ENCODE measurements at regions not wholly inside any gene's neighbourhood (a gene's known extent, or its start where the extent isn't known, plus 50 kb on each side); places are given as distances from the start of the nearest gene placed in this dataset.
"Not testable (repeated sequence)": the region's sequence is repeated elsewhere in the genome, so short reads cannot be mapped to it uniquely, and the experiment has no call there.

DNA sequence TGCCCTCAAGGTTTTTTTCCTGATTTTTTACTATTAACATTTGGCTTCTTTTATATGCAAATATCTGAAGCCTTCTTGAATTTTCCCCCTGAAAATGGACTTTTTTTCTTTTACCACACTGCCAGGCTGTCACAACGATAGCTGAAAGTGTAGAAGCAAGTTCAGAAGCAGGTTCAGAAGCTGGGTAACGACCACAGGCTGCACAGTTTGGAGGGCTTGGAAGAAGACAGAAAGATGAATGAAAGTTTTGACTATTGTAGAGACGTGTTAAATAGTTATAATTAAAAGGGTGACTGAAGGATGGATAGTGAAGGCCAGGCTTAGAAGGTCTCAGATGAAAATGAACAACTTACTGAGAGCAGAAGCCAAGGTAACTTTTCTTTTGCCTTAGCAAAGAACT, 826.4 kb downstream of the FOXD4L5 start:
- H3F3A ChIP-seq (ENCODE audit: insufficient read depth, low read depth); POLR2A ChIA-PET (ENCODE audit: unreplicated experiment); H3K4me3 ChIP-seq; H3K27ac ChIP-seq; H2AFZ ChIP-seq; H3K4me1 ChIP-seq (replicated peaks; ENCODE audit: insufficient read depth); intact Hi-C loops (cut with micrococcal nuclease; ENCODE audit: unreplicated experiment); H3K4me2 ChIP-seq; H3K36me3 ChIP-seq (ENCODE audit: low read depth); H3K9me3 ChIP-seq (ENCODE audit: insufficient read depth, low read depth); BruUV-seq (replicated peaks); CTCF ChIA-PET; H3K9me2 ChIP-seq (ENCODE audit: insufficient read depth); DNase-seq; H3K79me2 ChIP-seq (ENCODE audit: low read depth); H4K20me1 ChIP-seq (ENCODE audit: insufficient read depth); H3K27me3 ChIP-seq (ENCODE audit: insufficient read depth, low read depth): not testable (repeated sequence)

DNA sequence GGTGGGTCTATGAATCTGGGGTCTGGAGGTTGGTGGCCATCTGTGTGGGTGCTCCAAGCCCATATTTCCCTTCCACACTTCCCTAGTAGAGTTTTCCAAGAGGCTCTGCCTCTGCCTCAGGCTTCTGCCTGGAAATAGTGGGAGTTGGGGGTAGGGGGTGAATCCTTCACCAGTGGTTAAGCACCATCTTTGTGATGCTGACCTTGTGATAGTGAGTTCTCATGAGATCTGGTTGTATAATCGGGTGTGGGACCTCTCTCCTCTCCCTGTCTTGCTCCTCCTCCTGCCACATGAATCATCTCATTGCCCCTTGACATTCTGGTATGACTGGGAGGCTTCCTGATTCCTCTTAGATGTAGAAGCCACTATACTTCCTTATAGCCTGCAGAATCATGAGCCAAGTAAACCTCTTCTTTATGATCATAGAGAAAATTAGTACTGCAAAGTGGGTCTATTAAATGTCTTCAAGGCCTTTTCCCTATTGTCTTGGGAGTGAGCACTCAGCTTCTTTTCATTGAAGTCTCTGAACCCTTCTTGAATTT, 829.8 kb downstream of the FOXD4L5 start:
- H3K27ac ChIP-seq; H3K4me1 ChIP-seq (replicated peaks; ENCODE audit: insufficient read depth); H4K20me1 ChIP-seq (ENCODE audit: insufficient read depth); intact Hi-C loops (cut with micrococcal nuclease; ENCODE audit: unreplicated experiment); H3K27me3 ChIP-seq (ENCODE audit: insufficient read depth, low read depth); H3K9me2 ChIP-seq (ENCODE audit: insufficient read depth); H3F3A ChIP-seq (ENCODE audit: insufficient read depth, low read depth); H3K79me2 ChIP-seq (ENCODE audit: low read depth); POLR2A ChIA-PET (ENCODE audit: unreplicated experiment); H3K9me3 ChIP-seq (ENCODE audit: insufficient read depth, low read depth); H3K4me3 ChIP-seq; H3K4me2 ChIP-seq; H3K36me3 ChIP-seq (ENCODE audit: low read depth); DNase-seq; CTCF ChIA-PET; BruUV-seq (replicated peaks); H2AFZ ChIP-seq: not testable (repeated sequence)

DNA sequence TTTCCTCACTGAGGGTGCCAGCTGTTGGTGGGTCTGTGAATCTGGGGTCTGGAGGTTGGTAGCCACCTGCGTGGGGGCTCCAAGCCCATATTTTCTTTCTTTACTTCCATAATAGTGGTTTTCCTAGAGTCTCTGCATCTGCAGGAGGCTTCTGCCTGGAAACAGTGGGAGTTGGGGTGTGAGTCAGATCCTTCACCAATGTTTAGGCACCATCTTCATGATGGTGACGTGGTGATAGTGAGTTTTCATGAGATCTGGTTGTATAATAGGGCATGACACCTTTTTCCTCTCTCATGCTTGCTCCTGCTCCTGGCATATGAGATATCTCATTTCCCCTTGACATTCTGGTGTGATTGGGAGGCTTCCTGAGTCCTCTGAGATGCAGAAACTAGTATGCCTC, 832.9 kb downstream of the FOXD4L5 start:
- H3K79me2 ChIP-seq (ENCODE audit: low read depth); H3K4me2 ChIP-seq; H3K9me2 ChIP-seq (ENCODE audit: insufficient read depth); POLR2A ChIA-PET (ENCODE audit: unreplicated experiment); H3K4me3 ChIP-seq; H4K20me1 ChIP-seq (ENCODE audit: insufficient read depth); H3K36me3 ChIP-seq (ENCODE audit: low read depth); H3K9me3 ChIP-seq (ENCODE audit: insufficient read depth, low read depth); H3K27me3 ChIP-seq (ENCODE audit: insufficient read depth, low read depth); H3F3A ChIP-seq (ENCODE audit: insufficient read depth, low read depth); intact Hi-C loops (cut with micrococcal nuclease; ENCODE audit: unreplicated experiment); H3K4me1 ChIP-seq (replicated peaks; ENCODE audit: insufficient read depth); BruUV-seq (replicated peaks); CTCF ChIA-PET; H2AFZ ChIP-seq; H3K27ac ChIP-seq: not testable (repeated sequence)
- peak in 1 of 2 experiments; percentile 1 for DNase-seq

DNA sequence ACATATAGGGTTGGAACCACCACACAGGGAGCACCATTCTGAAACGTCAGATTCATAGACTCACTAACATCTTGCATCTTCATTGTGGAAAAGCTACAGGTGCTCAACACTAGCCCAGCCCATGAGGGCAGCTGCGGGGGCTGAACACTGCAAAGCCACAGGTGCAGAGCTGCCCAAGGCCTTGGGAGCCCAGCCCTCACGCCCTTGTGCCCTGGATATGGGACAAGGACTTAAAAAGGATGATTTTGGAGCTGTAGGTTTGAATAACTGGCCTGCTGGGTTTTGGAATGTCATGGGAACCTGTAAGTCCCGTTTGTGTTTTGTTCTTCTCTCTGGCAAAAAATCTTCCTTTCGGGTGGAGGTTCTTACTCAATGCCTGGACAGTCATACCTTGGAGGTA, 834.4 kb downstream of the FOXD4L5 start:
- H3K27me3 ChIP-seq (ENCODE audit: insufficient read depth, low read depth); CTCF ChIA-PET; BruUV-seq (replicated peaks); H3K27ac ChIP-seq; H3K9me3 ChIP-seq (ENCODE audit: insufficient read depth, low read depth); H3K4me2 ChIP-seq; H3F3A ChIP-seq (ENCODE audit: insufficient read depth, low read depth); H3K9me2 ChIP-seq (ENCODE audit: insufficient read depth); H2AFZ ChIP-seq; intact Hi-C loops (cut with micrococcal nuclease; ENCODE audit: unreplicated experiment); H3K36me3 ChIP-seq (ENCODE audit: low read depth); POLR2A ChIA-PET (ENCODE audit: unreplicated experiment); H3K4me3 ChIP-seq; H4K20me1 ChIP-seq (ENCODE audit: insufficient read depth); H3K79me2 ChIP-seq (ENCODE audit: low read depth); H3K4me1 ChIP-seq (replicated peaks; ENCODE audit: insufficient read depth); DNase-seq: not testable (repeated sequence)

DNA sequence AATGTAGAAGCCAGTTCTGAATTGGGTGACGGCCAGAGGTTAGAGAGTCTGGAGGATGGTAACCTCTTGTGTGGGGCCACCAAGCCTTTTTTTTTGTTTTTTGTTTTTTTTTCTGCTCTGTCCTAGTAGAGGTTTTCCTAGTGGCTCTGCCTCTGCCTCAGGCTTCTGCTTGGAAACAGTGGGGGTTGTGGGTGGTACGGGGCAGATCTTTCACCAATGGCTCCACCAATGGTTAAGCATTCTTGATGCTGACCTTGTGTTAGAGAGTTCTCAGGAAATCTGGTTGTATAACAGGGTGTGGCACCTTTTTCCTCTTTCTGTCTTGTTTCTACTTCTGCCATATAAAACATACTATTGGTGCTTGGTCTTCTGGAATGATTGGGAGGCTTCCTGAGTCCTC, 836.0 kb downstream of the FOXD4L5 start:
- intact Hi-C loops (cut with micrococcal nuclease; ENCODE audit: unreplicated experiment); BruUV-seq (replicated peaks); POLR2A ChIA-PET (ENCODE audit: unreplicated experiment); H2AFZ ChIP-seq; H3K79me2 ChIP-seq (ENCODE audit: low read depth); H3K36me3 ChIP-seq (ENCODE audit: low read depth); H3K9me2 ChIP-seq (ENCODE audit: insufficient read depth); DNase-seq; H3K4me1 ChIP-seq (replicated peaks; ENCODE audit: insufficient read depth); H3K9me3 ChIP-seq (ENCODE audit: insufficient read depth, low read depth); H4K20me1 ChIP-seq (ENCODE audit: insufficient read depth); H3K4me2 ChIP-seq; H3K4me3 ChIP-seq; CTCF ChIA-PET; H3K27me3 ChIP-seq (ENCODE audit: insufficient read depth, low read depth); H3K27ac ChIP-seq; H3F3A ChIP-seq (ENCODE audit: insufficient read depth, low read depth): not testable (repeated sequence)

DNA sequence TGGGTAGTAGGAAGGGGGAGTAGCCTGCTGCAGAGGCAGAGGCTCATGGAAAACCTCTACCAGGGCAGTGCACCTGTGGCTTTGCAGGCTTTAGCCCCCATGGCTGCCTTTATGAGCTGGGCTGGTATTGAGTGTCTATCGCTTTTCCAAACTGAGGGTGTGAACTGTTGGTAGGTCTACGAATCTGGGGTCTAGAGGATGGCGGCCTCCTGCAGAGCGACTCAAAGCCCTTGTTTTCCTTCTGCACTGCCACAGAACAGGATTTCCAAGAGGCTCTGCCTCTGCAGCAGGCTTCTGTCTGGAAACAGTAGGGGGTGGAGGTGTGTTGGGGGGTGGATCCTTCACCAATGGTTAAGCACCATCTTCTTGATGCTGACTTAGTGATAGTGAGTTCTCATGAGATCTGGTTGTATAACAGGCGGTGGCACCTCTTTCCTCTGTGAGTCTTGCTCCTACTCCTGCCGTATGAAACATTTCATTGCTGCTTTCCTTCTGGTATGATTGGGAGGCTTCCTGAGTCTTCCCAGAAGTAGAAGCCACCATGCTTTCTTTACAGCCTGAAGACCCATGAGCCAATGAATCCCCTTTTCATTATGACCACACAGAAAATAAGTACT, 840.0 kb downstream of the FOXD4L5 start:
- H3K9me2 ChIP-seq (ENCODE audit: insufficient read depth); H3K9me3 ChIP-seq (ENCODE audit: insufficient read depth, low read depth); CTCF ChIA-PET; POLR2A ChIA-PET (ENCODE audit: unreplicated experiment); H3K79me2 ChIP-seq (ENCODE audit: low read depth); H3K4me1 ChIP-seq (replicated peaks; ENCODE audit: insufficient read depth); H4K20me1 ChIP-seq (ENCODE audit: insufficient read depth); H3K36me3 ChIP-seq (ENCODE audit: low read depth); H3K27ac ChIP-seq; H3K4me3 ChIP-seq; BruUV-seq (replicated peaks); H3K27me3 ChIP-seq (ENCODE audit: insufficient read depth, low read depth); H3F3A ChIP-seq (ENCODE audit: insufficient read depth, low read depth); H2AFZ ChIP-seq; DNase-seq; H3K4me2 ChIP-seq; intact Hi-C loops (cut with micrococcal nuclease; ENCODE audit: unreplicated experiment): not testable (repeated sequence)

DNA sequence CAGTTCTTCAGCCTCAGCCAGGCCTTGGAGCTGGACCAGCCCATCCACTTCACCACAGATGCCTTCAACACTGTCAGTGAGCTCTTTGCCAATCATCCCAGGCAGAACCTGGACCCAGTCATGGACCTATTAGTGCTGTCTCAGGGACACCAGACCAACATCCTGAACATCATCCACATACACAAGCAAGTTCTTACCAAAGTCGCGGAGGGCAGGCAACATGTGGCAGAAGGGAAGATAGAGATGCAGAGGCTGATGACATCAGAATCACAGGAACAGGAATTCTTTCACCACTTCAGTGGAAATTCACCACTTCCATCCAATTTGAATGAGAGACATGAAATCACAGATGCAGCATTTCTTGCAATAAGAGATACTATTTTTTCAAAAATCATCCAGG, 845.3 kb downstream of the FOXD4L5 start:
- H3K27me3 ChIP-seq (ENCODE audit: insufficient read depth, low read depth); H3K4me1 ChIP-seq (replicated peaks; ENCODE audit: insufficient read depth); H4K20me1 ChIP-seq (ENCODE audit: insufficient read depth); CTCF ChIA-PET; intact Hi-C loops (cut with micrococcal nuclease; ENCODE audit: unreplicated experiment); DNase-seq; POLR2A ChIA-PET (ENCODE audit: unreplicated experiment); H3K4me3 ChIP-seq; H3K9me3 ChIP-seq (ENCODE audit: insufficient read depth, low read depth); H2AFZ ChIP-seq; BruUV-seq (replicated peaks); H3K36me3 ChIP-seq (ENCODE audit: low read depth); H3F3A ChIP-seq (ENCODE audit: insufficient read depth, low read depth); H3K79me2 ChIP-seq (ENCODE audit: low read depth); H3K4me2 ChIP-seq; H3K27ac ChIP-seq; H3K9me2 ChIP-seq (ENCODE audit: insufficient read depth): not testable (repeated sequence)

Data from PC-9 (cell line).